ENCODE measurements at regions not wholly inside any gene's neighbourhood (a gene's known extent, or its start where the extent isn't known, plus 50 kb on each side); places are given as distances from the start of the nearest gene placed in this dataset.

DNA sequence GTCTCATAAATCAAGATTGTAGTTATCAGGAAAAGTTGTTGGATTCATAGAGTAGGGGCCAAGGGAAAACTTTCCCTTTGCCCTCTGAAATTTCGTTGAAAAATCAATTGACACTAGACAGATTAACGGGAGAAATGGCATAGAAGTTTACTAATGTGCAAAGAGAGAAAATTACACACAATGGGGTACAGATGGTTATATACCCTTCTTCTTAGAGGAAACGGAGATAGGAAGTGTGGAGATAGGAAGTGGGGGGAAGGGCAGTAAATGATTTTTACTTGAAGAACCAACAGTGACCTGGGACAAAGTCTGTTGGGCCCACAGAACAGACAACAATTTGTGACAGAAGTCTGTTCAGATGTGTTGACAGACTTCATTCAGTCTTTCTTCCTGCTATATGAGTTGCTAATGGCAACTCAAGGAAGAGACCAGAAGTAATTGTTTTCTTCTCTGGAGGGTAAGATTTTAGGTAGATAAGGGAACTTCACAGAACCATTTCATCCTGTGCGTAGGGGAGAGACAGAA is 177.9 kb downstream of the C9orf152 start:
- TF ChIP-seq, protein P1, sequence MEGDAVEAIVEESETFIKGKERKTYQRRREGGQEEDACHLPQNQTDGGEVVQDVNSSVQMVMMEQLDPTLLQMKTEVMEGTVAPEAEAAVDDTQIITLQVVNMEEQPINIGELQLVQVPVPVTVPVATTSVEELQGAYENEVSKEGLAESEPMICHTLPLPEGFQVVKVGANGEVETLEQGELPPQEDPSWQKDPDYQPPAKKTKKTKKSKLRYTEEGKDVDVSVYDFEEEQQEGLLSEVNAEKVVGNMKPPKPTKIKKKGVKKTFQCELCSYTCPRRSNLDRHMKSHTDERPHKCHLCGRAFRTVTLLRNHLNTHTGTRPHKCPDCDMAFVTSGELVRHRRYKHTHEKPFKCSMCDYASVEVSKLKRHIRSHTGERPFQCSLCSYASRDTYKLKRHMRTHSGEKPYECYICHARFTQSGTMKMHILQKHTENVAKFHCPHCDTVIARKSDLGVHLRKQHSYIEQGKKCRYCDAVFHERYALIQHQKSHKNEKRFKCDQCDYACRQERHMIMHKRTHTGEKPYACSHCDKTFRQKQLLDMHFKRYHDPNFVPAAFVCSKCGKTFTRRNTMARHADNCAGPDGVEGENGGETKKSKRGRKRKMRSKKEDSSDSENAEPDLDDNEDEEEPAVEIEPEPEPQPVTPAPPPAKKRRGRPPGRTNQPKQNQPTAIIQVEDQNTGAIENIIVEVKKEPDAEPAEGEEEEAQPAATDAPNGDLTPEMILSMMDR (IDR thresholded peaks at IDR 0.05; ENCODE audit: insufficient read depth, low read depth, low read length), result no peak
- no peak for TF ChIP-seq EZH2 (IDR thresholded peaks at IDR 0.05; ENCODE audit: insufficient read depth, low read length)
